Left colon (tissue), 2 donors: ENCODE measurements at regions not wholly inside any gene's neighbourhood (a gene's known extent, or its start where the extent isn't known, plus 50 kb on each side); places are given as distances from the start of the nearest gene placed in this dataset.

ENCODE experiments used
- ATAC-seq: fragments of 200-7000 bp; cut with Tn5 transposase; one replicate; pipeline ENCODE4 v1.9.1; 2020; ENCODE audit warnings: mild to moderate bottlenecking, moderate library complexity
- DNase-seq, 2 donors: peaks; one replicate each; pipeline ENCODE4 v3.0.0-alpha.2; 2020
- intact Hi-C, 2 donors: fragments of 100-400 bp; cut with DNase I in 1 of 2; cut with micrococcal nuclease in 1 of 2; formaldehyde crosslinking; loops; one replicate each; pipeline versions ENCODE4 v1.11.2 to v1.14.0; 2022; cut with DNase I, micrococcal nuclease
- donor health status: DM: no; HTN: no; CAD: no.
- donor health status: DM: yes; HTN: yes; CAD: no.

- intact Hi-C loops, result no loop called here
- ATAC-seq (no peak), DNase-seq (no peak)
Measured at GRCh38 chr2:12321886-12322285, 394.9 kb upstream of the TRIB2 start.

- ATAC-seq, result peak; percentile 56
- intact Hi-C loops, result no loop called here
- DNase-seq, result no peak
Measured at GRCh38 chr2:12325806-12326205, 390.9 kb upstream of the TRIB2 start.

- intact Hi-C loops, result no loop called here
- DNase-seq (no peak), ATAC-seq (no peak)
Measured at GRCh38 chr2:12326449-12327190, 390.1 kb upstream of the TRIB2 start.

GRCh38 chr2:12330916-12331315, 385.8 kb upstream of the TRIB2 start:
- ATAC-seq (no peak), DNase-seq (no peak)
- intact Hi-C loops, result no loop called here

- intact Hi-C loops, result no loop called here
- ATAC-seq (no peak), DNase-seq (no peak)
Measured at GRCh38 chr2:12331698-12332097, 385.0 kb upstream of the TRIB2 start.

- intact Hi-C loops, result no loop called here
- no peak for DNase-seq
- ATAC-seq, result no peak
Measured at GRCh38 chr2:12333293-12333692, 383.4 kb upstream of the TRIB2 start.

GRCh38 chr2:12334412-12334966, 382.2 kb upstream of the TRIB2 start:
- DNase-seq, result no peak
- ATAC-seq, result no peak
- intact Hi-C loops, result no loop called here

- intact Hi-C loops, result no loop called here
- no peak for DNase-seq
- ATAC-seq, result no peak
Measured at GRCh38 chr2:12335131-12335530, 381.6 kb upstream of the TRIB2 start.

- ATAC-seq, result no peak
- DNase-seq, result no peak
- intact Hi-C loops, result no loop called here
Measured at GRCh38 chr2:12335995-12336394, 380.7 kb upstream of the TRIB2 start.

- intact Hi-C loops, result no loop called here
- no peak for ATAC-seq
Measured at GRCh38 chr2:12338946-12339697, 377.6 kb upstream of the TRIB2 start.

GRCh38 chr2:12340164-12340563, 376.6 kb upstream of the TRIB2 start:
- DNase-seq (no peak), ATAC-seq (no peak)
- intact Hi-C loops, result no loop called here

More at GRCh38 chr2:12338946-12339697, 377.6 kb upstream of the TRIB2 start:
- DNase-seq, result no peak

- DNase-seq (no peak), ATAC-seq (peak; percentile 91)
- intact Hi-C loops, result no loop called here
Measured at GRCh38 chr2:12341215-12341614, 375.5 kb upstream of the TRIB2 start.

GRCh38 chr2:12341920-12342319, 374.8 kb upstream of the TRIB2 start:
- intact Hi-C loops, result no loop called here
- peak; percentile 93 for ATAC-seq
- peak; percentile 39 to 59 for DNase-seq

- ATAC-seq (no peak), DNase-seq (no peak)
- intact Hi-C loops, result no loop called here
Measured at GRCh38 chr2:12343141-12343540, 373.6 kb upstream of the TRIB2 start.

- intact Hi-C loops, result no loop called here
- no peak for DNase-seq
Measured at GRCh38 chr2:12347066-12347493, 369.7 kb upstream of the TRIB2 start.

GRCh38 chr2:12348216-12348615, 368.5 kb upstream of the TRIB2 start:
- intact Hi-C loops, result no loop called here
- DNase-seq, result no peak
- no peak for ATAC-seq

More at GRCh38 chr2:12347066-12347493, 369.7 kb upstream of the TRIB2 start:
- ATAC-seq, result no peak

- ATAC-seq (no peak), DNase-seq (no peak)
- intact Hi-C loops, result no loop called here
Measured at GRCh38 chr2:12350821-12351220, 365.9 kb upstream of the TRIB2 start.

GRCh38 chr2:12352889-12353288, 363.8 kb upstream of the TRIB2 start:
- ATAC-seq (no peak), DNase-seq (no peak)
- intact Hi-C loops, result no loop called here

GRCh38 chr2:12361506-12361905, 355.2 kb upstream of the TRIB2 start:
- intact Hi-C loops, result no loop called here
- ATAC-seq (no peak), DNase-seq (no peak)

GRCh38 chr2:12363138-12363537, 353.6 kb upstream of the TRIB2 start:
- intact Hi-C loops, result no loop called here
- no peak for ATAC-seq
- no peak for DNase-seq
